LoVo (cell line): ENCODE measurements at regions not wholly inside any gene's neighbourhood (a gene's known extent, or its start where the extent isn't known, plus 50 kb on each side); places are given as distances from the start of the nearest gene placed in this dataset.
"Not testable (repeated sequence)": the region's sequence is repeated elsewhere in the genome, so short reads cannot be mapped to it uniquely, and the experiment has no call there.

Experiments used
- DNase-seq: peaks from one replicate; pipeline ENCODE4 v3.0.0-alpha.2; 2016; ENCODE audit warnings: low spot score

DNA sequence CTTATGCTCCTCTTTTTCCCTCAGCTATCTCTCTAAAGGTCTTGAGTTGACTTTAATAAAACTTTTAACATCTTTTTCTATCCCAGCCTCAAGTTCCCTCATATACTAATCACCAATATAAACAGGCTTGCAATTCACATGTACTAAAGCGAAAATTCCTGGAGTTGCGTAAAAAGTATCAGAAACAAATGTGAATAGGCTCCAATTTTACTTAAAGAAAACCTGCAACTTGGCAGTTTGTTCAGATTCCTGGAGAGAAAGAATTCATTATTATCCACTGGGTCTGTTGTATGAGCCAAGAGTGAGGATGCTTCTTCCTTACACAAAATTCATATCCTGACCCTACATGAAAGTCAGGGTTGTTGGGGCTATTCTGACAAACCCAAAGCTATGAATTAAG is 384.2 kb downstream of the DTWD2 start:
- DNase-seq, result no peak

DNA sequence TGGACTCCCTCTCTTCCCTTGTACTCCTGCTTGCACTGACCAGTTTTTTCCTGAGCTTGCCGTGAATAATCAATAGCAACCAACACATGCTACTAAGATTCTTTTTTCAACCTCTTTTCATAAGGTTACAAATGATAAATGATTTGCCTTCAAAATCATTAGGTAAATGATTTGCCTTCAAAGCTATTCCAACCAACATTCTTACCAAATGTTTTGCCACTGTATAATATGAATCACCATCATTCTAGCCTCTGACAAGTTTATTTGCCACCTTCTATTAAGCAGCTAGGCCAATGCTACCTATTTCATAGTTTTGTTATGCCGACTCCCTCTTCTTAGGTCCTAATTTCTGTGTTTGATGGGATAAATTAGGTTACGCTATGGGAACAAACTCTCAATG is 385.1 kb downstream of the DTWD2 start:
- no peak for DNase-seq

DNA sequence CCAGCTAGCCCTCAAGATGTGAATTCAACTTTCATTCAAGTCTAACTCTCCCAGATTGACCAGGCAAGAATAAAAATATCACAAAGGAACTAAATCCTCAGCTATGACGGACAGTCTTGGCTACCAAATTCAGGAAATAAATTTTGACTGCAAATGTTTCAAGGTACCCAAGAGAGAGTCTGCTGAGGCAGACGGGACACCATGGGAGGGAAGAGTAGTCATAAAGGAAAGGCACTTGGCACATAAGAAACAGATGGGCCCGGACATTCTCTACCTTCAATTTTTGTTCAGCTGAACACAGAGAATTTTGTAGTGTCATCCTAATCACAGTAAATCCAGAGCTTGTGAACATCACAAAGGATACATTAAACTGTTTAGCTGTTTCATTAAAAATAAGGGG is 390.0 kb downstream of the DTWD2 start:
- DNase-seq, result no peak

DNA sequence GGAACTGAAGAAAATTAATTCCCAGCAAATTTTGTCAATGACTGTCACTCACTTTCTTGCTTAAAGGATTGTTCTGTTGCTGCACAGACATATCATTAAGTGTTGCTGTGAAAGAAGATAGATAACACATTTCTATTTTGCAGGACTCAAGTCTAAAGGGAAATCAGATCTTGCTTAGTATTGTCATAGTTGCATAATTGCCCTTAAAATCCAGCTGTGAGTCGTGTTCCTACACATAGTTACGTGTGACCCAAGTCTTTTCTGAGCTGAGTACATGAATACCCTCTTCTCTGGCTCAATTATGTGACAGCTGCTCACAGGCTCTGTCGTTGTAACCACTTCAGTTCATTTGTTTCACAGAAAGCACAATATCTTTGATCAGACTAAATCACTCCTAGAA is 390.8 kb downstream of the DTWD2 start:
- DNase-seq, result no peak

DNA sequence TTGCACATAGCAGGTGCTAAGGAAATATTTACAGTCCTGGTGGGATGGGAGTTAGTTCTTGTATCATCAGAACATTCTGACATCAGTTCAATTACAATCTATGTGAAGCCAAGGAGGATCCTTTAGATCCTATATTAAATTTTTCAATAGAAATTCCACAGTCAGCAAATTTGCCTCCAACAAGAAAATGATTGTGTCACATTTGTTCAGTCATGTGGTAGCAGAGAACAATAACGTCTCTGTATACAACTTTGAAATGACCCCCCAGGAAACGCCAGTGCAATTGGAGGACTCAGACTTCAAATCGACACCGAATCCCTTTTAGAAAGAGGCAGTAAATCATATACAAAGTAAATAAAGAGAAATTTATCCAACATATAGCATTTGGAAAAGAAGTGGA is 392.1 kb downstream of the DTWD2 start:
- no peak for DNase-seq

DNA sequence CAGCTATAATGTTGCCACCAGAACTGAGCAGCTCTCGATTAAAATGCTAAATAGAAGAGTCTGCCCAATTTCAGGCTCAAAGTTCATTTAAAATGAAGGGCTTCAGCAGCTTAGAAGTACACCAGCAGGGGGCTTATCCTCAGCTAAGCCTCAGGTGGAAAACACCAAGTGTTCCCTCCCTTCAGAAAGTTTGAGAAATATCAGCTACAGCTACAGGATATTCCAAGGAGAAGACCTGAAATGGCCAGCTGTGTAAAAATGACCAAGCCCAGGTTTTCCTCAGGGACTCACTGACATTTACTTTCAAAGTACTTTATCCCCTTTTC is 395.4 kb downstream of the DTWD2 start:
- DNase-seq, result no peak

DNA sequence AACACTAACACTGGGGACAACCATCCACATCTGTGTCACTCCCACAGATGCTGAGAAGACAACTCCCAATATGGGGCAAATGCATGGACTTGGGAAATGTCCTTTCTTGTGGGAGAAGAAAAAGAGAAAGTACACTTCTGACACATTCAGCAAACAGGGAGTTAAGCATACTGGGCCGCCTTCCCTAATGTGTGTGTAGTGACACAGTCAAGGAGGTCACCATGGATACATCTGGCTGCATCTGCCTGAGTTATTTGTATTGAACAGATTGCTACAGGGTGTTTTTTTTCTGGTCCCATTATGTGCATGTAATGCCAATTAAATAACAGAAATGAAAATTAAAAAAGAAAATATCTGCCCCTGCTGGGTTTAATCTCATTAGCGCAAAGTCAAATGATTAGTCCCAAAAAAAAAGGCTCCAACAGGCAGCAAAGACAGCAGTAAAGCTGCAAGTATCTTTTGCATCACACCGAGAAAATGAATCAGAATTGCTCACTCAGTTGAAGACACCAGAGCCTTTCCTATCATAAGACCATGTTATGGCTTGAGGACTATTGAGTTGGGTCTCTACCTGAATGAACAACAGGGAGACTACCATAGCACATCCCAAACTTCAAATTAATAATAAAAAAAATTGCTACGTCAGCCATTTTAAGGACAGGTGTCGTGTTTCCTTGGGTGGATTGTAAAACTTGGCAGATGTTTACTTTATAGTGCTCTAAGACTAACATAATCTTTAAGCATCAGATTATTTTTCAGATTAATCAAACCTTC is 395.9 kb downstream of the DTWD2 start:
- no peak for DNase-seq

DNA sequence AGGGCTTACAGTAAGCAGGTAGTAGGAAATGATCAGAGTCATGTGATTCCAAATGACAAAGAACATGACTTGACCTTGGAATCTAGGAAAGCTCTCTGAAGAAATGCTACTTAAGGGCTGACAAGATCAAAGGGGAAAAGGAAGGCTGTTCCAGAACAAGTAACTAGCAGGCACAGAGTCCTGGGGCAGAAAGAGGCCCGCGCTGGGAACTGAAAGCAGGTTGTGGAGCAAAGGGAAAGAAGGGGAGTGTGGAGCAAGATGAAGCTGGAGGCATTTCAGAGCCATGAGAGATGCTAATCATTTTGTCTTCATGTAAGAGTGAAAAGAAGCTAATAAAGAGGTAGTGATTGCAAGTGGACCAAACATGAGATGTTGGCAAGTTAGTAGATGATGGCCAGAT is 397.5 kb downstream of the DTWD2 start:
- no peak for DNase-seq

DNA sequence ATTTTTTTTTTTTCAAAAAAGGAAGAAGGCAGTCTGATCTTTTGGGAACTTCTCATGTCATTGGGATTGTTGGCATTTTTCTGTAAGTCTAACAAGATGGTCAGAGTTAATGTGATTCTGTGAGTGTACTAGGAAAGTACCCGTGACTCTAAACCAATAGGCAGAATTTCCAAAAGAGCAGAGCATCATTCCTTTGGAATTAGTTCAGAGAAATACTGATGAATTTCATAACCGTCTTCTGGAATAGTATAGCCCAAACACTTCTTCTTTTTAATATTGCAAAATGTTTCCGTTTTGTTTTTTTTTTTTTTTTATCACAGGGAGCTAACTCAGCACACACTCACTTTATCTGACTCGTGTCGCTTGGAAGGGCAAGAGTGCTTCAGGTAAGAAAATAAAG is 407.4 kb downstream of the DTWD2 start:
- no peak for DNase-seq

DNA sequence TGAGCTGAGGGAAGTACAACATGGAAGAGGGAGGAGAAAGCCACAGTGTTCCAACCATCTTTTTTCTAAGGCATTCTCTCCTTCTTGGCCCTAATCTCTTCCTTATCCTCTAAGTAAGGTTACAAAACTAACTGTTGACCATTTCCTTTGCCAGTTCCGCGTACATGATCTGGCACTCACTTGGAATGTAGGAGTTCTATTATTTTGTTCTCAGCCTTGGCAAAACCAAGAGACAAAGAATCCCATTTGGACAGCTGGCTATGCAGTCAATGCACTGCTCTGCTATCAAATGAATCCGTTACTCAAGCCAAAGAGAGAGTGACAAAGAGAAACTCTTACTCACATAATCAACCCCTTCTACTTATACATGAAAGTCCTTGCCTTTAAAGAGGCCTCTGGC is 410.3 kb downstream of the DTWD2 start:
- no peak for DNase-seq

DNA sequence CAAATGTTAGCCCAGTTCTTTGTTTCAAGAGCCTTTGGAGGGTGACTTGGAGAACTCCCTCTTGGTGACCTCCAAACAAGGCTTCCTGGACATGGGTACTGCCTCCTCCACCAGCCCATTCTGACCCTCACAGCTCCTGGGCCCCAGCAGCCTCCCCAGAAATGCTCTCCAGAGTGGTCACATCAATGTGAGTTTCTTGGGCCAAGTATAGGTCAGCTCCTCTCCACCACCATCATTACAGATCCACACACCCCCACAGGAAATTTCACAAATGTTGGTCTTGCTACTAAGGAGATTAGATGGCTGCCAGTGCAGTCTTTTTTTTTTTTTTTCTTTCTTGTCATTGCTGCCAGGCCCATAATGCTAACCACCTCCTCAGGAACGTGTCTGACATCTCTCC is 410.7 kb downstream of the DTWD2 start:
- no peak for DNase-seq

DNA sequence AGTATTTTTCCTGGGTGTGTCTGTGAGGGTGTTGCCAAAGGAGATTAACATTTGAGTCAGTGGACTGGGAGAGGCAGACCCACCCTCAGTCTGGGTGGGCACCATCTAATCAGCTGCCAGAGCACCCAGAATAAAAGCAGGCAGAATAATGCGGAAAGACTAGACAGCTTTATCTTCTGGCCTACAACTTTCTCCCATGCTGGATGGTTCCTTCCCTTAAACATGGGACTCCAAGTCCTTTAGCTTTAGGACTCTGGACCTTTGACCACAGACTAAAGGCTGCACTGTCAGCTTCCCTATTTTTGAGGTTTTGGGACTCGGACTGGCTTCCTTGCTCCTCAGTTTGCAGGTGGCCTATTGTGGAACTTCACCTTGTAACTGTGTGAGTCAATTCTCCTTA is 418.1 kb downstream of the DTWD2 start:
- not testable (repeated sequence) for DNase-seq

DNA sequence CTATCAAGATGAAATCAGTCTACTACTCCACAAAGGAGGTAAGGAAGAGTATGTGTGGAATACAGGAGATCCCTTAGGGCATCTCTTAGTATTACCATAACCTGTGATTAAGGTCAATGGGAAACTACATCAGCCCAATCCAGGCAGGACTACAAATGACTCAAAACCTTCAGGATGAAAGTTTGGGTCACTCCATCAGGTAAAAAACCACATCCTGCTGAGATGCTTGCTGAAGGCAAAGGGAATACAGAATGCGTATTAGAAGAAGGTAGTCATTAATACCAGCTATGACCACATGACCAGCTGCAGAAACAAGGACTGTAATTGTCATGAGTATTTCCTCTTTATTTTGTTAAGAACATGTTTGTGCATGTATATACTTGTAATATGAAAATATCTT is 418.8 kb downstream of the DTWD2 start:
- DNase-seq, result not testable (repeated sequence)

DNA sequence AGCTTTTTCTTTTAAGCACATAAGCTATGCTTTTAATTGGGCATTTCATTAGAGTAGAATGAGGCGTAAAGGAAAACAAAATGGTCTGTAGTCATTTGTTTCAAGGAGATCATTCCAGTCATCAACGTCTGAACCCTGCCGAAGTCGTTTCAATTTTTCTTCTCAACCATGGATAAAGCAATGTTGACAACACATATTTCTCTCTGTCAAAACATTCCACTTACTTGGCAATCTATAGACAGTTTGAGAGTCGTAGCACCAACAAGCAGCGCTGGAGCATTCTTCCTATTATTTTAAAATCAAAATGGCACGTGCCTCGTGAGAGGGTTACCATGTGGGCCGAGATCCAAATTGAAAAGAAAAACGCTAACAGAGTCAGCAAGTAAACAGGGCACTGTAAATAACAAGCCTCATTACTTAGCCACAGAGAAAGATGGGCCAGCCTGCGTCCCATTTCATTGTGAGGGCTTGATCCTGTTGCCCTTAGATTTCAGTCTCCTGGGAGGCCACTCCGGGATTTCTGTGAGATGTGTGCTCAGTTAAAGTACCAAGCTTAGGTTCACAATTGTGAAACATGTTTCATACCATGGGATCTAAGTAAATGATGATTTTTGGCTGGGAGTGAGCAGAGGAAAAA is 422.9 kb downstream of the DTWD2 start:
- no peak for DNase-seq

DNA sequence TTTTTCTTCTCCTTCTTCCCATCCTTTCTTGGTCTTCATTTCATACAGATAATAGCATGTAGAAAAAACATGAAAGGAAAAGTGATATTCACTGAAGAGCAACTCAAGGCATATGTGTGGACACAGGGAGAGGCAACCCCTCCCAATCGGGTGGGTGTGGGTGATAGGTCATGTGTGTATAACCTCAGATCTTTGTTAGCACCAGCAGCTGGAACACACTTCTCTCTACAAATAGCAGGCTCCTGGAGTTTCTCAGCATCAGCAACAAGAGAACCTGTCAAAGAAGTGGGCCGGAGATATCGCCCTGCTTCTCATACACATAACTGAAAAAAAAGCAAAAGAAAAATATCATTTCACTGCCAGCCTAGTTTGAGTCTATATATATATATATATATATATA is 426.4 kb downstream of the DTWD2 start:
- DNase-seq, result no peak

DNA sequence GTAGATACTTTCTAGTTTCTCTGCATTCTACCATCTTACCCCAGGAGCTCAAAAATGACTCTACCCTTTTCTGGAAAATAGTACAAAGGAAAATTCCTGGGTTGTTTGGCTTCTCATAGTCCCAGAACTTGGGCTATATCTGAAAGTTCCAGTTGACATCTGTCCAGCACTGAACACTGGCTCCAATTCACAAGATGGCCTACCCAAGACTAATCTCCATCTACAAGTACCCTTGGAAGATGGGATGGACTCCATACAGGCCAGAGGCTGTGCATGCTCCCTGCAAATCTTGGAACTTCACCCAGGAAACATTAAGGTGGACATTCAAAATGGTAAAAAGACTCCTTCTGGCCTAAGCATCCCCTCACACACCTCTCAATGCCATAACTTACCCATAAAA is 427.1 kb downstream of the DTWD2 start:
- DNase-seq, result no peak

DNA sequence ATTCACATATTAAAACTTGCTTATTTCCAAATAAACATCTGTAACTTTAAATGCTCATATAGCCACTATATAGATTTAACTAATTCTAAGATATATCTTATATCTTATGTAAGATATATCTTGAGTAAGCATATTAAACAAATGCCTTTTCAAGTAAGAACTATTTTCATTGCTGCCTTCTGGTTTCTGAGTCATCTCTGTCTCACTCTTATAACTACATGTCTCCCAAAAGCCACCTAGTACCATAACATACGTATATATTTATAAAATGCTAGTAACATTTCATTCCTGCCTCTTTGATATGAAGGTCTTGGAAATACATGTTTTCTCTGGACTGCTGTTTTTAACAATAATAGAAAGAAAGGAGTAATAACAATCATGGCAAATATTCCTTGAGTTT is 429.5 kb downstream of the DTWD2 start:
- DNase-seq, result no peak

DNA sequence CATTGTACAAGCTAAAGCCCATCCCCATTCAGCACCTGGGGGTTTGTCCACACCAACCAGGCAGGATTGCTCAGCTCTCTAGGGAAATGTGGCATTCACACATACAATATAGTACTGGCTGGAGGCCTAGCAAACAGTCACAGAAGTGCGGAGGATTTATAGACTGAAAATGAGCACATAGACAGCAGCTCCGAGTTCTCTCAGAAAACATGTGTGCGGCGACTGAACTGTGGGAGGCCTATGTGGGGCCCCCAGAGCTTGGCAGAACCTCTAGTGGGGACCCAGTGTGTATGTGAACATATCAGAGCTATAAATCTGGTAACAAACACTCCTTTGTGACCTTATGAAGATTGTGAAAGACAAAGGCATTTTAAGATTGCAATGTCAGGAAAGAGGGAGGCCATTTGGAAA is 431.1 kb downstream of the DTWD2 start:
- DNase-seq, result no peak

DNA sequence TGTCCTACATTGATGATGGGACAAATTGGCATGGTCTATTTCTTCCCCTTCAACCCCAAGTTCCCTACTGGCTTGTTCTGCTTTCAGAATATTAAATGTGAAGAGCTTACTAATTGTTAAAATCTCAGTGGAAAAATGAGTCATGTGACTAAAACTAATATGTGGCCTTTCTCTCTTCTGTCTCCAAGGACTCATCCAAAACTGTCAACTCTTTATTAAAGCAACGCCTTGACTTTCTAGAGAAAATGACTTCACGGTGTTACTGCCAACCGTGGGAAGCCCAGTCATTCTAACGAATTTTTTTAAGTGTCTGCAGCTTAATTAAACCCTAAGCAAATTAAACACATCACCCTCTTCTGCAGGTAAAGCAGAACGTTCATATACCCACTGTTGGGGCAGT is 431.6 kb downstream of the DTWD2 start:
- DNase-seq, result no peak

DNA sequence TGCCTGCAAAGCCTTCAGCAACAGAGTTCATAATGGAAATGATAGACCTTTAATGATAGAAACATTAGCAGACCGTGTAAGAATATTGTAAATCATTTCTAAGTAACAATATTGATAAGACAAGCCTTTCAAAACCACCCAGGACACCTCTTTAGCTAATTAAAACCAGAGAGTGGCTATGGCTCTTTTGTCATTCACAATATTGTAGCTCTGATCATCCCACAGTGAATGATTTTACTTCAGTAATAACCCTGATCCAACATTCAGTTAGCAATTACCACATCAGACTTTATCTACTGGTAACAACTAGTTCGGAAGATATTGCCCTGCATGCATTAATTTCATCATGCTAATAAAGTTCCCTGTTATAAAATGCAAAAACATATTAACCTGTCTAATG is 432.6 kb downstream of the DTWD2 start:
- no peak for DNase-seq

DNA sequence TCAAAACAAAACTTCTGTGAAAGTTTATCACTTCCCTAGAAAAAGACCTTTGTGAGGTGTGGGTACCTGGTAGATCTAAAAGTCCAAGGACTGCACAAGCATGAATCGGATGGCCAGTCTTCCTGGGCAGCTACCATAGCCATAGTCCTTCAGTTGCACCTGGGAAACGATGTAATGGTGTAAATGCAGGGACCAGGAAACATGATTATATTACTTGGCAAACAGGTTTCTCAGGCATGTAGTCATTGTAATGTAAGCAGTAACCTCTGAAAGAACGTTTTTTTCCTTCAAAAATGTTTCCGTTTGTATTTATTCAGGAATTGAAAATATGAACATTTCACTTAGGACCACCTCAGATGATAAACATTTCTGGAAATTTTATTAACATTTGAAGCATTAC is 433.4 kb downstream of the DTWD2 start:
- no peak for DNase-seq

DNA sequence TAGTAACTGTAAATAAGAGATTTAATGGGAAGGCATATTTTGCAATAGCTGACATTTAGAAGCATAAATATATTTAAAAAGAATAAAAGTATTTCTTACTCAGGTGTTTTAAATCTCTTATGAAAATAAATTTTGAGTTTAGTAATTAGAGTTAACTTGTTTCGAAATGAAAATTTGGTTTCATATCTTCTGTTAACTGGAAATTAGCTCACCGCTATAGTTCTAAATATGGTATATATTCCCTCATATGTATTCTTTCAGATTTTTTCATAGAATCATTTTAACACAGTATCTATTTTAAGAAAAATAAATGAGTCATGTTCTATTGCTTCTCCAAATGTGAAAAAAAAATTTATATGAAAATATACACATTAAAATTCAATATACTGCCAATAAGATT is 434.1 kb downstream of the DTWD2 start:
- DNase-seq, result no peak

DNA sequence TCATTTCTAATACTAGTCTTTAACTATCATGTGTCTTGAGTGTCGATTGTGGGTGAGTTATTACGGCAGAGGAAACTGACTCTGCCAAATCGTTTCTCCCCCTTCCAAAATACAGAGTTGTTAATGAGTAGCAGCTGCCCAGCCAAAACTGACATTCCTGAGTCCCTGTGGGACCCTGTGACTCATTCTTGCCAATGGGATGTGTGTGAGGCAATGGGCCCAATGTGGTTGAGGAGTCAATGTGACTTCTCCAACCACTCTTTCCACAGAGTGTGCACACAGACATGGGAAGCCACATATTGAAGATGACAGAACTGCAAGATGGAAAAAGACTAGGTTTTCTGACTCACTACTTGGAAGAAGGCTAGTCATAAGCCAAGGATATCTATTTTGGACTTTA is 434.7 kb downstream of the DTWD2 start:
- DNase-seq, result no peak

DNA sequence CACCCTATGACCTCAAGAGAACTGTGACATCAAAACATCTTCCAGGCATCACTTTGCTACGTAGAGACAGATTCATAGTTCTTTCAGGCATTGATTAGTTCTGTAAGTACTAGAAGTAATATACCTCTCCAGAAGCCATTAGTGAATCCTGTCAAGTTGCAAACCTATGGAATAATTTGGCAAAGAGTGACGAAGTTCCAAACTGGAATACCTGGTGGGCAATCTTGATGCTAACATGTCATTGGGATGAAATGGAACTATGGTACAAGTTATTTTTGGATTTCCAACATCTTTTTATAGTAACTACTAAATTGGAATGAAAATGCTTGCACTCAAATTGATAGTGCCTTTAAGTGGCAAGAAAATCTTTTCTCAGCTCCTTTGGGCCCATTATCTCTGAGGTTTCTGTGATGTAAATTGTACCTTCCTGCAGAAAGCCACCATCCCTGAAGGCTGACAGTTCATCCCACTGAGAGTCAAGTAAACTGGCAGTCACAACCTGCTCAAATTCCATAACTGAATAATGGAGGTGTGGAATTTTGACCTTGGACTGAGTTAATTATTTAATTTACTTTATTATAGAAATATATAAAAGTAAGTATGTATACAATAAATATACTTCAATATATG is 435.5 kb downstream of the DTWD2 start:
- no peak for DNase-seq
